ENCODE measurements at regions not wholly inside any gene's neighbourhood (a gene's known extent, or its start where the extent isn't known, plus 50 kb on each side); places are given as distances from the start of the nearest gene placed in this dataset.
"Not testable (repeated sequence)": the region's sequence is repeated elsewhere in the genome, so short reads cannot be mapped to it uniquely, and the experiment has no call there.

GRCh38 chr16:58983181-58983965, 249.3 kb upstream of the GOT2 start:
- DNase-seq (ENCODE audit: low read depth in 2 of 2): not testable (repeated sequence)

DNA sequence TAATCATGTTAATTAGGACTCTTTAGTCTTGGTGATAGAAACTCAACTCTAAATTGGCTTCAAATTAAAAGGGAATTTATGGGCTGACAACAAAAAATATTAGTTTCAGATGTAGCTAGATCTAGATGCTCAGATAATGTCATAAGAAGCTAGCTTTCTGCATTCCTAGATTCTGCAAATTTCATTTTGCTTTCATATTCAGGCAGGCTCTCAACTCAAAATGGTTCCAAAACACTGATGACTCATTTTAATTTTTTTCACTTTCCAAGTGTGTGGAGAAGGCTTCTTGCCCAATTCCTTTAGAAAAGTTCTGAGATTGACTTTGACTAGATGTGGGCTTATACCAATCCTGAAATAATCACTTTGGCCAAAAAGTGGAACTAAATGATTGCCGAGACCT, 236.7 kb upstream of the GOT2 start:
- no peak for DNase-seq (ENCODE audit: low read depth in 2 of 2)

- no peak for DNase-seq (ENCODE audit: low read depth in 2 of 2)
Observed at GRCh38 chr16:58963479-58963878, 229.4 kb upstream of the GOT2 start.

DNA sequence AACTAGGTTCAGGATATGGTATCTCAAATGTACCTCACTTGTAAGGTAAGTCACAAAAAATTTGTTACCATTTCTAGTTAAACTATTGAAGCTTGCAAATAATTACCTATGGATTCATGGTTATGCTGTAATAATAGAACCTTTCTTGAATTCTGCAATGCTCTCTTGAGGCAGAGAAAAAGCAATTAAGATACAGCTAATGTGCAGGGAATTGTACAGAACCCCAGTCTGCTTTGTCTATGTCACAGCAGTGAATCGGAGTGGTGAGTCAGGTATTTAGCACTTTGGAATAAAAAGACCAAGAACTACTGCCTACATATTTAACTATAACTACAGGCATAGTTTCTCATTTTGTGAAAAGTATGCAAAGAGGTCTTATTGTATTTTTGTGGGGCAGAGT, 228.7 kb upstream of the GOT2 start:
- no peak for DNase-seq (ENCODE audit: low read depth in 2 of 2)

DNA sequence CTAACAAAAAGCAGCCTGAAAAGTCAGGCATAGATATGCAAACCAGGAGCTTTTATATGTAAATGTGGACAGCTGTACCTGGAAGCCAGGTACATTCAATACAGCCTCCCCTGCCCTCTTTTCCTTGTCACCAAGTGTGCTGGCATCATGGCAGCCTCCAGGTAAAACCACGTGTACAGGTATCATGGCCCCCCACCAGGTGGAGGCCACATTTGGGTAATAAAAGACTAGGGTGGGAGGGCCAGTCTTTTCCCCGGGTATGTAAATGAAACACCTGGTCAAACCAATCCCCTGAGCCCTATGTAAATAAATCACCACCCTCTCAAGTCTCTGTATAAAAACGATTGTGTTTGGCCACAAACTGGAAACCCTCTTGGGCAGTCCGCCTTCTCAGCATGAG, 226.4 kb upstream of the GOT2 start:
- DNase-seq (ENCODE audit: low read depth in 2 of 2): no peak

- DNase-seq (ENCODE audit: low read depth in 2 of 2): no peak
Observed at GRCh38 chr16:58960034-58960433, 225.9 kb upstream of the GOT2 start.

- DNase-seq (ENCODE audit: low read depth in 2 of 2): no peak
Observed at GRCh38 chr16:58958749-58959148, 224.6 kb upstream of the GOT2 start.

DNA sequence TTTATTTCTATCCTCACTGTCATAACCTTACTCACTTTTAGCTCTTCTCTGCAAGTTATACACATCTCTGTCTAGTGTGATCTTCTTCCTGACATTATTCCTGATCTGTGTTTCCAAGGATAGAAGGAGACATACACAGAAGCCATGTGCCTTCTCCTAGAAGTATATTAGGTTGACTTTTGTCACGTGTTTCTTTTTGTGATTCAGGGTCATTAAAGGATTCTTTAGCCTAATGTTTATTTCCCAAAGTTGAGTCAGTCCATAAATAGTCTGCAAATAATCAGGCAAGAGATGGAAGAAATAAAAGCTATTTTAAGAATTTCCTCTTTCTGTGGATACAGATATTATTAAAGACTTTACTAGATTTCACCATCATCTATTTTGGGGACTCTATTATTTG, 214.1 kb upstream of the GOT2 start:
- no peak for DNase-seq (ENCODE audit: low read depth in 2 of 2)

DNA sequence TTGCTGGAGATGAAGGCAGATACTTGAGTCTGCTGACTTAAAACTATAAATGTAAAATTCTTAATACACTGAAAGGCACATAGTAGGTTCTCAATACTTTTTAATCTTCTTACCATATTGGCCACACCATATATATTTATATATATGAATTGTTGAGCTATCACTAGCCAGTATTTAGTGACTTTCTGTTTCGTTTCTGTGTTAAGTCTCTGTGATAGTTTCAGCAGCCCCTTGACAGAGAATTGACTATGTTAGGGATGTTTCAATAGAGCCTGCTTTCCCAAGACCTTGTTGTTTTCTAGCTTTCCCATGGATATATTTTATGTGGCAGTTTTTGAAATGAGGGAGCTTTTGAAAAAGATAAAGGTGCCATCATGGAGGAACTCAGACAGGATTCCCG, 206.5 kb upstream of the GOT2 start:
- no peak for DNase-seq (ENCODE audit: low read depth in 2 of 2)

DNA sequence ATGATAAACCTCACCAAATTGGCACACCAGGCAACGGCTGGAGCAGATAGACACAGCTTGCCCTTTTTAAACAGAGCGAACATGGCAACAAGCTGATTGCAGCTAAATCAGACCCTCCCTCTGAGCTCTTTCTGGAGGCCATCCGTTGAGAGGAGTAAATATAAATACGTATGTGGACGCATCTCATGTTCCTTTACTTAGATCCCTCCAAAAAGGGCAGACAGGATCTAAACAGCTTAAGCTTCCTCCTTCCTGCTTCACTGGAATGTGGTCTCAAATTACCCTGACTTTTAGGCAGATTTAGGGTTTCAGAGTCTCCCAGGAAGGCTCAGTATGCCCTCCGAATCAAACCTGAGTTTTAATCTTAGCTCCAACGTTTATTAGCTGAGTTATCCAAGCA, 204.7 kb upstream of the GOT2 start:
- no peak for DNase-seq (ENCODE audit: low read depth in 2 of 2)

DNA sequence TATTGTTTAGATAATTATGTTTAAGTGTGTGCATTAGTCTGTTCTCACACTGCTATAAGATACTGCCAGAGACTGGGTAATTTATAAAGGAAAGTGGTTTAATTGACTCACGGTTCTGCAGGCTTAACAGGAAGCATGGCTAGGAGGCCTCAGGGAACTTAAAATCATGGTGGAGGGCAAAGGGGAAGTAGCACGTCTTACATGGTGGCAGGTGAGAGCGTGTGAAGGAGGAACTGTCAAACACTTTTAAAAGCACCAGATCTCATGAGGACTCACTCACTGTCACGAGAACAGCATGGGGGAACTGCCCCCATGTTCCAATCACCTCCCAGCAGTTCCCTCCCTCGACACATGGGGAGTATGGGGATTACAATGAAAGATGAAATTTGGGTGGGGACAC, 203.5 kb upstream of the GOT2 start:
- no peak for DNase-seq (ENCODE audit: low read depth in 2 of 2)

GRCh38 chr16:58933186-58933585, 199.1 kb upstream of the GOT2 start:
- no peak for DNase-seq (ENCODE audit: low read depth in 2 of 2)

- no peak for DNase-seq (ENCODE audit: low read depth in 2 of 2)
Observed at GRCh38 chr16:58931436-58931835, 197.3 kb upstream of the GOT2 start.

GRCh38 chr16:58923094-58923493, 189.0 kb upstream of the GOT2 start:
- no peak for DNase-seq (ENCODE audit: low read depth in 2 of 2)

DNA sequence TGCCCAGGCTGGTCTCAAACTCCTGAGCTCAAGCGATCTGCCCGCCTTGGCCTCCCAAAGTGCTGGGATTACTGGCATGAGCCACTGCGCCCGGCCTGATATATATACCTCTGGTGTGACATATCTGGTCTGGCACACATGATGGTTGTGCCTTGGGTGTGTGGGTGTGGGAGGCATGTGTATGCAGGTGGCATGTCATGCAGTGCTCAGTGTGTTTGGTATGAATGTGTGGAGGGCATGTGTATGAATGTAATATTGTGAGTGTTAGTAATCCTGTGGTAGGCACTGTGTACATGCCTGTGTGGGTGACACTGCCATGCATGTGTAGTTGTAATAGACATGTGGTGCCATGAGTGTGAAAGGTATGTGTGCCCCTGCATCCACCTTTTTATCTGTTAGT, 179.3 kb upstream of the GOT2 start:
- DNase-seq (ENCODE audit: low read depth in 2 of 2): no peak

GRCh38 chr16:58912571-58912970, 178.5 kb upstream of the GOT2 start:
- DNase-seq (ENCODE audit: low read depth in 2 of 2): no peak

GRCh38 chr16:58906981-58907715, 173.0 kb upstream of the GOT2 start:
- DNase-seq (ENCODE audit: low read depth in 2 of 2): no peak

- DNase-seq (ENCODE audit: low read depth in 2 of 2): no peak
Observed at GRCh38 chr16:58904291-58904690, 170.2 kb upstream of the GOT2 start.

- DNase-seq (ENCODE audit: low read depth in 2 of 2): no peak
Observed at GRCh38 chr16:58889516-58889915, 155.4 kb upstream of the GOT2 start.

- DNase-seq (ENCODE audit: low read depth in 2 of 2): no peak
Observed at GRCh38 chr16:58885528-58886170, 151.5 kb upstream of the GOT2 start.

DNA sequence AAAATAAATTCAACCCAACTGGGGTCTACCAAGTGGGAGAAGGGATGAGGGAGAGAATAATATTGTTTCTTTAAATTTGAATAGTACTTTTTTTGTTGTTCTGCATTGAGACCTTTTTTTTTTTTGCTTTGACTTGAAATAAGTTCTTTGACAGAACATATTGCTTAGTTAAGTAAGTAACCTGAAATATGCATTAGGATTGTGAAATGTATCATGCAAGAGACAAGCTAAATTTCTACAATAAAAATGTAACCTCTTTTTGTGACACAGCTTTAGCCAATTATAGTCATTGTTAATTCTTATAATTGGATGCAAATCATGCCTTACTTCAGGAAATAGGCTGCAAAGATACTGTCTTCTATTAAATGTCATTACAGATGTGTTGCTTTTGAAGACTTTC, 150.0 kb upstream of the GOT2 start:
- DNase-seq (ENCODE audit: low read depth in 2 of 2): no peak

DNA sequence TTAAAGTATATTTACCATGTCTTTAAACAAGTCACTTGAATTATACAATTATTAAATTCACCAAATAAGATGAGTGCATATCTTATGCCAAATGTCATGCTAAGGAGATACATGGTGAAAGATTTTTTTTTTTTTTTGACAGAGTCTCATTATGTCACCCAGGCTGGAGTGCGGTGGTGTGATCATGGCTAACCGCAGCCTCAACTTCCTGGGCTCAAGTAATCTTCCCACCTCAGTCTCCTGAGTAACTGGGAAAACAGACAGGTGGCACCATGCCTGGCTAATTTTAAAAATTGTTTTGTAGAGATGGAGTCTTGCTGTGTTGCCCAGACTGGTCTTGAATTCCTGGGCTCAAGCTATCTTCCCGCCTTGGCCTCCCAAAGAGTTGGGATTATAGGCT, 149.0 kb upstream of the GOT2 start:
- no peak for DNase-seq (ENCODE audit: low read depth in 2 of 2)

DNA sequence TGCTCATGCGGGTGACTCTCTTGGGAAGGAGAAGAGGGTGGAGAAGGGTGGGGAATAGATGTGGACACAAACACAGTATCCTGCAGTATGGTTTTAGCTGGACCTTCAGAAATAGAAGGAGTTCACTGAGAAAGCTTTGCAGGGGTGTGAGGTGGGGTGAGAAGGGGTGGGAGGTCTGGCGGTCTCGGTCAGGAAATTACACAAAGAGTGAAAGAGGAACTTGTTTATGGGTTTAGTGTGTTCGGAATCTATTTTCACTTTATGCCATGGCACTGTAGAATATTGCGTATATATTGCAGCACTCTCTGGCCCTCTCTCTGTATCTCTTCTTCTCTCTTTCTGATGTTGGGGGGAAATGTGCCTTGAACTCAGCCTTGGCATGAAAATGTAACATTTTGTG, 148.2 kb upstream of the GOT2 start:
- no peak for DNase-seq (ENCODE audit: low read depth in 2 of 2)

All from stimulated activated CD4-positive, alpha-beta T cell treated with anti-CD3 and anti-CD28 coated beads, Interleukin-4, amount 100 ng/mL, for 48 hours (primary cell).